Stimulated activated CD4-positive, alpha-beta T cell treated with anti-CD3 and anti-CD28 coated beads, Interleukin-1b, Interleukin-23, amount 100 ng/mL, for 48 hours (primary cell): ENCODE measurements at regions not wholly inside any gene's neighbourhood (a gene's known extent, or its start where the extent isn't known, plus 50 kb on each side); places are given as distances from the start of the nearest gene placed in this dataset.

ENCODE experiments used
- DNase-seq: peaks from one replicate; pipeline ENCODE4 v3.0.0-alpha.2; 2020

DNA sequence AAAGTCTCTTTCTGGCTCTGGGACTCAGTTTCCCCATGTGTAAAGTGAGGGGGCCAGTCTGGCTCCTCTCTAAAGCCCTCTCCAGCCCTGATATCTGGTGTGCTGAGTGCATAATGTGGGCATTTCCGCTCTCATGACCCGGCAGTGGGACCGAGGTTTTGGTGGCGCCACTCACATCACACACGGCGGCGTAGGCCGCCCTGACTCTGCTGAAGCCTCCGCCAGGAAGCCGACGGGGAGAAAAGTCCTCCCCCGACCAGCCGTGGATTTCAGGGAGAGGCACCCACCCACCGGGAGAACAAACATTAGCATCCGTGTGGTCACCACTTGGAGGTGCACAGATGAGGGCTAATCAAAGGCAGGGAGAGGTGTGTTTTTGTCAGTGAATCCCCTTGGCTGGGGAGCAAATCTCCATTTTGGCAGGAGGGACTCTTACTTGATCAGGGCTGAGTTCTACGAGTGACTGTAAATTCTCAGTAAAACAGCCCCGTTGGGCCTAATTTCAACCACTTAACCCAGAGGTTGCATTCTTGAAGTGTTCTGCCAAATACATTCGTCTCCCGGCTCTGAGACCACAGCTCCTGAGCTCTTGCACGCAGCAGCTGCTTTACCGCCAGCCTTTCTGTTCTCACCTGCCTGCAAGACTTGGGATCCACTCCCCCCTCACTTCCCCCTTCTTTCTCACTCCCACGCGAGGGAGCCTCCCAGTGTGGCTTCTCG, 118.2 kb downstream of the FOXD2 start:
- DNase-seq = no peak

DNA sequence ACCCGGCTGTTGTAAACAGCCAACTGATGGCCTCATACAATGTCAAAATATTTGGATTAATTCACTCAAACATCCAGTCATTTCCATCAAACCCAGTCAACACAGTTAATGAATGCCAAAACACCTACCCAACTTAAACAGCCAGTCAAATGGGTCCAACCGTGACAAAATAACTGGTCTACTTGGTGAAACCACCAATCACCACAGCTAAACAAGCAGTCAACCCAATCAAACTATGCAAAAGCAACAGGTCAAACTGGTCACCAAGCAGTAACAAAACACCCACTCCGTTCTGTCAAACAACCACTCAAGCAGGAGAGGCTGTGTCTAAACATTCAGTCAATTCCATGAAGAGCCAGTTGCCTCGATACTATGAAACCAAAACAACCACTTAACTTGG, 119.2 kb downstream of the FOXD2 start:
- no peak for DNase-seq

DNA sequence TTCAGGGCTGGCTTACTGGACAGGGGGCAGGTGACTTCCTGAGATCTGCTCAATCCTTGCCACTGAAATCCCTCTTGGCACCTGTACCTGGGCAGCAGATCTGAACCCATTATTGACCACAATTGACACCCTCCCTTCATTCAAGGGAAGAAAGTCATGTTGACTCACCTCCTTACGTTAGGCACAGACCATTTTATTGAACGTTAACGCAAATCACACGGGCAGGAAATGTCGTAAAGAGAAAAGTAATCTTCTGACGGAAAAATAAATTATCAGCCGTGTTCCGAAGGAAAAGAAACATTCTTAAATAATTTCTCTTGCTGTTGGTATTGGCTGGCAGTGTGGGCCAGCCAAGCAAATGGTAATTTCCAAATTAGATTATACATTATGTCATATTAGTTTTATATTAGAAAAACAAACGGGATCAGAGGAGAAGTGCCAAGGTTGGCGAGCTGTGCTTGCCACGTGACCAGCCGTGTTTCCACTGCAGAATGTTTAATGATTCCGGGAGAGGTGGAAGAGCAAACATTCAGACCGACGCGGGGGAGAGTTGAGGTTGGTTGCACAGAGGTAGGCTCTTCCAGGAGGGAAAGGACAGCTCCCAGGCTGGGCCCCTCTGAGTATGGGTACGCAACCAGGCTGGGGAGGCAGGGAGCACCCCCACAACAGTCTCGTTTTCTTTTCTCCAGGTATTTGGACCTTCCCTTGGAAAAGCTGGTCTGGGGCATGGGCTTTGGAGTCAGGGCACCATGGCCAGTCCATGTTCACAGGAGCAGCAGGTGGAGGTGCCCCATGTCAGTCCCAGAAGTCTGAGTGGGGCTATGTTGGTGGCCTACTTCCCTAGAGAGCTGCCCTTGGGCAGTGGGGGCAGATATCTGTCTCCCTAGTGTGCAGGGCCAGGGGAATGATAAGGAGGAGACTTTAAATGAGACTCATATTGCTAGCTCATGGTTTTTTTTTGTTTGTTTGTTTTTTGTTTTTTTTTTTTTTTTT, 121.1 kb downstream of the FOXD2 start:
- no peak for DNase-seq

DNA sequence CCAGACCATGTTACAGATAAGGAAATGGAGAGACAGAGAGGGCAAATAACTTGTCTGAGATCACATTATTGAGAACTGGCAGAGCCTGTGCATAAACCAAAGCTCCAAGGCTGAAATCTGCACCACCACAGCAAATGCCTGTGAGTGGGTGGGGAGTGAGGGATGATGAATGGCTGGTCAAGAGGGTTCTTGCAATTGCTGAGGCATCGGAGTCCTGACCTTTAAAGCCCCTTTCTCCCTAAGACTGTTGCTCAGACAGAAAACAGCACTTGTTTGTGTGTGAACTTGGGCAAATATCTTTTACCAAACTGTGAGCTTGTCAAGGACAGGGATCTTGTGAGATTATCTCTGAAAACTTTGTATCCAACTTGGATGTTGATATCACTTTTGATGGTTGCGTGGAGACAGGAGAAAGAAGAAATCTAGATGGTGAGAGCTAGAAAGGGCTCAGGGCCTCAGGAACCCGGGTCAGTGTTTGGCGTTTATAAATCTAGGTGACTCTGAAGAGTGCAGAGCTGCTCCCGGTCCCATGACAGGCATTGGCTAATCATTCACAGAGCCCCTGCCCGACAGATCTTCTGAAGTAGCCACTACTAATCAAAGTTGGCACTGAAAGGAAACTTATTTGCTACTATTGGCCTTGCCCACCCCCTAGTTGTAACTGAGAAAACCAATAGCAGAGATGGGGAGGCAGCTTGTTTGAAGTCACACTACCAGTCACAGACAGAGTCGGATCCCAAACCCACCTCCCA, 122.3 kb downstream of the FOXD2 start:
- DNase-seq = no peak

DNA sequence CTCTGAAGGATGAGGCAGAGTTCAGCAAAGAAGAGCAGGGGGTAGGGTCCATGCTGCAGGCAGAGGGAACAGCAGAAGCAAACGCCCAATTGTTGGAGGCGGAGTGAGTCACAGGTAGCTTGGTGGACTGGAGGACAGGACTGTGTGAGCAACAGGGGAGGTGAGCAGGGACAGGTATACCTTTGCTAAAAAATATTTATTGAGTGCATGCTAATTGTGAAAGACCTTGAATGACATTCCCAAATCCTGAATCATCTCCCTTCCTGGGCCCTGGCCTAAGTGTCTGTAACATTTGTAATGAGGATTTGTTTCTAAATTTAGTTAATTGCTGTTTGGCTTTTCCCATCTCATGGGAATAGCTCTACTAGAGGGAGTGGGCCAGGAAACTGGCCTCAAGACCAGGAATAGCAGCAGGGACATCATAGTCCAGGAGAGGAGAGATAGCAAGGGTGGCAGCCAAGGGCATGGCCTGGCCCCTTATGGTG, 123.7 kb downstream of the FOXD2 start:
- no peak for DNase-seq

DNA sequence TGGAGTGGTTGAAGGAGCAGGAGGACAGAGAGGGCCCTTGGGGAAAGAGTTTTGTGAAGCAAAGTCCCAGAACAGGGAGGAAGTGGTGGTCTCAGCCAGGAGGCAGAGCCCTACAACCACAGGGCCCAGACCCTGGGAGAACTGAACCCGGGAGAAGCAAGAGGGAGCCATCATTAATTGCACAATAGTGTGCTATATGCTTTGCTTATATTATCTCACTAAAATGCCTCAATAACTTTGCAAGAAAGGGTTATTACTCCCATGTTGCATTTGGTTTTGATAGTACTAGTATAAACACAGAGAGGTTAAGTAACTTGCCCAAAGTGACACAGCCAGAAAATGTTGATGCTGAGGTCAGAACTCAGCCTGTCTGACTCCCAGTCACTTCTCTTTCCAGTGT, 124.3 kb downstream of the FOXD2 start:
- no peak for DNase-seq

DNA sequence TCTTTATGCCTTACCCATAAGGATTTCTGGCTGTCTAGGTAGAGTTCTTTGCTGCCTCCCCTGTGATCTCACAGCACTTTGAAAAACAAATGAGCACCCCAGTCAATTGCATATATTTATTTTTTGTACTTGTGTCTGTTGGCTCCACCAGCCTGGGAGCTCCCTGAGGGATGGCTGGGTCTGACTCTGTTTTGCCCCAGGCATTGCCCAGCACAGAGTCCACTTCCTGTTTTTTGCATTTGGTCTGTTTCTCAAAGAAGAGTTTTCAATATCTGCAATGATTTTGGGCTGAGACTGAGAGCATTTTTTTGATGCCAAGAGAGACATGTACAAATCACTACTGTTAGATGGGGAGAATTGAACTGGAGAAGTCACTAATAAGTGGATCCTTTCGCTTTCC, 125.0 kb downstream of the FOXD2 start:
- DNase-seq = no peak

DNA sequence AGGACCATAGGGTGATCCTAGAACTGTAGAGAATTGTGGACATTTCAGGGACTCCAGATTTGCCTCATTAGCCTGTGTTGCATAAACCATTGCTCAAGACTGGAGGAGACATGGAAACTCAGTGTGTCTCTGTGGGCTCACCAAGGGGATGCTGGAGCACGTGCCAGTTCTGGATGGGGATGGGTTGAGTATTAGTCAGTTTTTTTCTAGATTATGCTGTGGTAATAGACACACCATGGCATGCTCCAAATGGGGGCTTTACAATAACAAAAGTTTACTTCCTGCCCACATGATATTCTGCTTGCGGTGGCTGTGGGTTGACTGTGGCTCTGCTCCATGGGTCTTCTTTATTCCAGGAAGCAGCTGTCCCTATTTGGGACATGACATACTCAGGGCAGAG, 125.4 kb downstream of the FOXD2 start:
- DNase-seq = no peak

DNA sequence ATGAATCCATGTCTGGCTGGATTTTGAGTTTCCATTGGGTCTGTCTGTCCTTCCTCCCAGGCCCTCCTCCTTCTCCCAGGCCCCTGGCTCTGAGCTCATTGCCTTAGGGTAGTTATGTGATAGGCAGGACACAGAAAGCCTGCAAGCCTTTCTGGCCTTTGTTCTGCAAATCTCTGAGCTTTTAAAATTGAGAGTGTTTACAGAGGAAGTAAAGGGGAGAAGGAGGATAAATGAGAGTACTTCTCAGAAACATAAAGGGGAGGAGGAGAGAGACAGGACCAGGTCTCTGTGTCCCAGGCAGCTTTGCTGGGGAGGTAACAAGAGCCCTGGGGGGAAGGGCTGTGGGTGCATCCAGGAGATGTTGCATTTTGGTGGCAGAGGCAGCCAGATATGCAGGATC, 126.7 kb downstream of the FOXD2 start:
- no peak for DNase-seq

DNA sequence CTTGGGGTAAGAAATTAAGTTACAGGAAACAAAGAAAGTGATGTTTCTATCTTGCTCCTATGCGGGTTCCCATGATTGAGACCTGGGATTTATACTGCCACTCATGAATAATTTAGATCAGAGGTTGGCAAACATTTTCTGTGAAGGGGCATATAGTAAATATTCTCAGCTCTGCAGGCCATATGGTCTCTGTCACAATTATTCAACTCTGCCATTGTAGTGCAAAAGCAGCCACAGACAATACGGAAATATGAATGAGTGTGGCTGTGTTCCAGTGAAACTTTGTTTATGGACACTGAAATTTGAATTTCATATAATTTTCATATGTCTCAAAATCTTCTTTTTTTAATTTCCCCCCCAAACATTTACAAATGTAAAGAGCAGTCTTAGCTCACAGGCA, 127.2 kb downstream of the FOXD2 start:
- DNase-seq = no peak

DNA sequence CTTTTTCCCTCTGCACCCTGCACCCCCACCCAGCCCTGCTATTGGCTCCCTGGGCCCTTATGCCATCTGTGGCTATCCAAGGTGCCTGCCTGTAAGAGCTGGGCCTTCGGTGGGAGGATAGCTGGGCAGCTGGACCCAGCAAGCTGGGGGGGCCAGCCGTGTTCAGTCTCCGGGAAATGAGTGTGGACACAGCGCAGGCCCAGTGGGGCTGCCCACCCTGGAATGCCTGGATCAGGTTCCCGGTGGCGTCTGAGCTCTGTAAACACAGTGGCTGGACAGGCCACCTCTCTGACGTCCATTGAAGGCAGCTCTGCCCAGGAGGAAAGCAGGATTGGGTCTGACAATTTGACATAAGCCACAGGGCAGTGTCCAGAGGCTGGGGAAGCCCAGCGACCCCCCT, 127.8 kb downstream of the FOXD2 start:
- DNase-seq = no peak

DNA sequence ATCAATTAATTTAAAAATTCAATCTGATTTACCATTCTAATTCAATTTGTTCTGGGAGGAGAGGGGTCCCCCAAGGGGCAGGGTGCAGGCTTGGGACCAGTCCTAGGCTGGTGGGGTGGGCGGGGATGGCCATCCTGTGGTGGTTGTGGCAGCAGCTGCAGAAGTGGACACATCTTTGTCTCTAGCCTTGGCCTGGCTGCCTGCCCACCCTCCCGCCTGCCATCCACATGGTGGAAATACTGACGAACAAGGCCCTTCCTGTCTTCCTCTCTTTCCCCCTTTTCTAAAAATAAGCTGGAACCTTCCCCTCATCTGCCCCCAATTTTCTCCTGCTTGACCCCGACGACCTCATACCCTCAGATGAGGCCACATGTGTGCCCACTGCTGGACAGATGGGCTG, 130.9 kb downstream of the FOXD2 start:
- DNase-seq = no peak

DNA sequence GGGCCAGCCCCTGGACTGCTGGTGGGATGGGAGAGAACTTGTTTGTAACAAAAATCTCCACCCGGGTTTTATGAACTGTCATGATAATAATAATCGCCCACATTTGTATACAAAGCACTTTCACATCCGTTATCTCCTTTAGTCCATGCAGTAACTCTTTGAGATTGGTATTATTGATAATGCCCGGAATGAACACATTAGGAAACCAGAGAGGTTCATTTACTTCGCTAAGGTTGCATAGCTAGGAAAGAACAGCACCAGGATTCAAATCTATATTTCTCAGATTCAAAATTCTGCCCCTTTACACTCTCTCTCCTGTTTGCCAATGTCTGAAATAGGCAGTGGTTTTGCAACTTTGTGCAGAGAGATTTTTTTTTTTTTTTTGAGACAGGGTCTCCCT, 131.4 kb downstream of the FOXD2 start:
- DNase-seq = no peak

DNA sequence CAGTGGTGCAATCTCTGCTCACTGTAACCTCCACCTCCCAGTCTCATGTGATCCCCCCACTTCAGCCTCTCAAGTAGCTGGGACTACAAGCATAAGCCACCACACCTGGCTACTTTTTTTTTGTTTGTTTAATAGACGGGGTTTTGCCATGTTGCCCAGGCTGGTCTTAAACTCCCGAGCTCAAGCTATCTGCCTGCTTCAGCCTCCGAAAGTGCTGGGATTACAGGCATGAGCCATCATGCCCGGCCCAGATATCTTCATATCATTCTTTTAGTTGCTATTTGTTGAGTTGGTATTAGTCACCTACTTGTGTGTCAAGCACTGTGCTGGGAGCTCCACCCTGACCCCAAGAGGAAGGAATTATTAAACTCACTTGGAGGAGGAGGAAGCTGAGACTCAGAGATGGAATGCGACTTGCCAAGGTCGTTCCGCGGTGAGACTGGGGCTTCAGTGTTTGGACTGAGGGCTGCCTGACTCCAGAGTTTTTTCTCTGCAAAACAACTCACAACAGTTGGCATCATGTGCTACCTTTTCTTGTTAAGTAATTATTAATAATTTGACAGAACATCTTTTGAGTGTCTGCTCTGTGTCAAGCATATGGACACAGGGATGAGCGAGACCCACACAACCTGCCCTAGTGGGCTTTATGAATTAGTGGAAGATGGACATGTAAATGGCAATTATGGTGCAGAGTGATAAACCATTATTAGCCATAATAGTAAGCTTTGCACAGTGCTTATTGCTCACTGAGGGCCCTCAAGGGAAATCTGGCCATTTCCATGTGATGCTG, 132.0 kb downstream of the FOXD2 start:
- DNase-seq = no peak

DNA sequence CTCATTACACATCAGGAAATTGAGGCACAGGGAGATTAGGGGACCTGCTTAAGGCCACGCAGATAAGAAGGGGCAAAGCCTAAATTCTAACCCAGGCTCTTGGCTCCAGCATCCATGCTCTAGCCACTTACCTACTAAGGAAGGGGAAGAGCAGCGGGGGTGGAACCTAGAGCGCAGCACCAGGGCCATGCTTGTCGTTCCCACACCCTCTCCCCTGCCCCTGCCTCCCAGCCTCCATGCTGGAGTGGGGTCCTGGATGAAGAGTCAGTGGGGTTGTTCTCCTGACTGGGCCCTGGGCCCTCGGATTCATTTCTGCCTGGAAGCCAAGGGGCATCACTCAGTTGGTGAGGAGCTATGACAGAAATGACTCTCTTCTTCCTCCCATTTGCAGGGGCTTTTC, 133.3 kb downstream of the FOXD2 start:
- no peak for DNase-seq

DNA sequence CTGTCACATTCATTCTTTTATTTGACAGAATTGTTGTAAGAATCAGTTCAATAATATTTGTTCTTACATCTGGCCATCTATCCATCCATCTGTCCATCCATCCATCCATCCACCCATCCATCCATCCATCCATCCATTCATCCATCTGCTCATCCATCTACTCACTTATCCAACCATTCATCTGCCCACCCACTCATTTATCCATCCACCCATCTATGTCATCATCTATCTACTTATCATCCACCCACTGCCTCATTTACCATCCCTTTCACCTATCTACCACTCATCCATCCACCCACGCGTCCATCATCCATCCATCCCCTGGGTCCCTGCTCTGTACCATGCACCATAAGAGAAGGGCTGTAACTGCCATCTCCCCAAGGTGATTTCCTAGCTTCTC, 134.1 kb downstream of the FOXD2 start:
- DNase-seq = no peak

DNA sequence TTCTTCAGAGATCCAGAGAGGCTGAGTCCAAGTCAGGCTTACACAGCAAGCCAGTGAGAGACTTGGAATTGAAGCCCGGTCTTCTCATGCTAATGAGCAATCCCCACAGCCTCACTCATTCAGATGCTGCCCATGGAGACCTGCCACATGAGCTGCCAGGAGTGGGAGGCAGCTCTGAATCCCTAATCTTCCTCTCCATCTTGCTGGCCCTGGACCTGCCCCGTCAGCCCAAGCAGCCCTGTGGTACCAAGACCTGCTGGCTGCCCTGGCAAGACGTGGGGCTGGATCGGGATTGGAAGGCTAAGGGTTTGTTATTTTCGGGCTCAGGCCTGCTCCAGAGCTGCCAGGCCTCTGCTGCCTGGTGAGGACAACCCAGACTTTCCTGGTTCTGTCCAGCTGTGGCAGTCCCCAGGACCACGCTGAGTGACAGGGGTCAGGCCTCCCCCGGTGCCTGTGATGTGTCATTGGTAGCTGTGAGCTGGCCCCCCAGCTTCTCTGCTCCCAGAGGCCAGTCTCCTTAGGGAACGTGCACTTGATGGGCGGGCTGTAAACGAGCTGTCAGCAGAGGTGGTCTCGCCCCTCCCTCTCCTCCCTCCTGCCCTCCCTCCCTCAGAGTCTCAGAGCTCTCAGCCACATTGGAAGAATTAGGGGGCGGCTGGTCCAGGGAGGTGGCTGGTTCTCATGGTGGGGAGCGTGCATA, 135.0 kb downstream of the FOXD2 start:
- no peak for DNase-seq

DNA sequence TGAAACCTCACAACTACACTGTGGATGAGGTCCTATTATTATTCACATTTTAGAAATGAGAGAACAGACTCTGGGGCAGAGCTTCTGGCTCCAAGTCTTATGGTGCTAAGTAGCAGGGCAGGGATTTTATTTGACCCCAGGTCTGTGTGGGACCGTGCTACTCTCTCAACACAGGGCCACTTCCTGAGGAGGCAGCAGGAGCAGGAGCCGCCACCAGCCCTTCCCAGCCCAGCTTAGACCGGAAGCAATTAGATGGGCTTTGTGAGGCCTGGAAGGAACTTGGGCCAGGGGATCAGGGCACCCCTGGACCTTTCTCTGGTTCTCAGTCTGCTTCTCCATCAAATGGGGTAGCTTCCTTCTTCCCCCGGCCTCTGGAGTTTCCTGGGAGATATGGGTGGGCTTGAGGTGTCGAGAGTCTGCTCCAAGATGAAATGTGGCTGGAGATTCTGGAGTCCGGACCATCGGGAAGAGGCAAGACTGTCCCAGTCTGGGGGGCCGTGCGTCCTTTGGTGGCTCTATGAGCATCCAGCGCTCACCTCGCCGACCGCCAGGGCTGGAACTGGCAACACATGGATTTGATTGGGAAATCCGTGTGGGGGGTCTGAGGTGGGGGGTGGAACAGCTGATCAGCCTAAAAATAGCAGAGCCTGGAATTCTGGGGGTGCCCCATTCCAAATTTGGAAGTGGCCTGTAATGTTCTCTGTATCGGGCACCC, 136.8 kb downstream of the FOXD2 start:
- DNase-seq = no peak

DNA sequence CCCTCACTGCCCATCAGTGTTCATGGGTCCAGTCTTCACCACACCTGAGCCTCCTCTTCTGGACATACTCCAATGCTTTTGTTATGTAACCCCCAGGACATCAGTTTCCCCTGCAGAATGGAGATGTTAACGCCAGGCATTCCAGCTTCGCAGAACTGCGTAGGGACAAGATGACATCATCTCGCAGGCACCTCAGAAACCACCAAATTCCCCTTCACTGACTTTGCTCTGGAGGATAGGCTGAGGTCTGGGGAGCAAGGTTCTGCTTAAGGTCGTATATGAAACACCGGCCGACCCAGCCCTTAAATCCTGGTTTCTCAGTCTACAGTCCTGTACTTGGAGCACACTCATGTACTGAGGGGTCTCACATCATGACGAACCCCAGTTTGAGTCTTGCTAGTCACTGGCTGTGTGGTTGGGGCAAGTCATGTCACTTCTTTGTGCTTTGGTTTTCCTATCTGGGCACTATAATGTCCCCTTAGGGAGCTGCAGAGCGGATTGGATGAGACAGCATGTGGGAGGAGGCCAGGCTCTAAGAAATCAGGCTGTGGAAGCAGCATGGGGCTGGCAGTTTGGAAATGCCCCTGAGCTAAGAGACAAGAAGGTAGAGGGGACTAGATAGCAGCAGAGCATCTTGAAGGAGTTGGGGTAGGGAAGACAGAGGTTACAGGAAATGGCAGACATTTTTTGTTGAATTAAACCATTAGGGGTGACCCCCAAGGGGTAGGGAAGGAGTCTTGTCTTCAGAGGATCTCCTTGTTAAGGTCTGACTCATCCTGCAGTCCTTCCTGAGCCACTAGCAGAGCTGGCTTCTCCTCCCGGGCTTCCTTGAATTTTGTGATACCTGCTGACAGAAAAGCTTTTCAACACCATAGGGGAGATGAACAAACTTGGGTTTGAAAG, 138.3 kb downstream of the FOXD2 start:
- DNase-seq = no peak

DNA sequence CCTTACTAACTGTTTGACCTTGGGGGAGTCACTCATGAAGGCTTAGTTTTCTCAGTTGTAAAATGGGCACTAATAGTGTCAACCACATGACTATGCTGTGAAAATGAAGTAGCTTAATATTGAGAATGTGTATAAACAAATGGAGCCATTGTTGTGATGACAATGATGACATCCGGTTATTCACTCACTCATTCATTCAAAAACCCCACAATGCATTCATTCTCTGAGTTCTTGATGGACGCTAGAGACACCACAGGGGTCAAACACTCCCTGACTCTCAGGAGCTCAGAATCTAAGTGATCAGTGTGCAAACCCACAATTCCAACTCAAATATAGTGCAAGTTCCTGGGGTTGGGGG, 138.9 kb downstream of the FOXD2 start:
- DNase-seq = no peak
